ENCODE measurements at regions not wholly inside any gene's neighbourhood (a gene's known extent, or its start where the extent isn't known, plus 50 kb on each side); places are given as distances from the start of the nearest gene placed in this dataset.

- no peaks in the 10 kb centered on the region; a peak in 1 of 5 replicates for H3K27me3 ChIP-seq (ENCODE audit: control insufficient read depth in 2 of 2, insufficient read depth in 2 of 2, low read length in 2 of 2)
- H3K4me1 ChIP-seq (replicated peaks in 1 of 2; ENCODE audit: control insufficient read depth in 2 of 2, insufficient read depth in 2 of 2, low read length in 2 of 2) = no peaks in the 10 kb centered on the region
- ATAC-seq (no peak), DNase-seq (ENCODE audit: extremely low read depth in 1 of 4, low spot score in 3 of 4) (no peak), FAIRE-seq (no peak)
- CTCF ChIA-PET (ENCODE audit: low intra/inter-chr PET ratio) = no interaction called here
- no peaks in the 10 kb centered on the region for H3K36me3 ChIP-seq (ENCODE audit: control insufficient read depth, insufficient read depth, low read length)
- in situ Hi-C loops (cut with MboI) (no loop called here), intact Hi-C loops (cut with micrococcal nuclease) (no loop called here)
- no peak overlapping the region for H3K9ac ChIP-seq (ENCODE audit: insufficient read depth in 1 of 2, low read depth in 2 of 2, low read length in 2 of 2)
- POLR2A ChIA-PET = no interaction called here
- no peak overlapping the region for H3K4me3 ChIP-seq
- no peaks in the 10 kb centered on the region for H3K79me2 ChIP-seq (ENCODE audit: control insufficient read depth, insufficient read depth, low read length)
- no peak overlapping the region for H3K4me2 ChIP-seq (ENCODE audit: insufficient read depth, low read length)
- H3K27ac ChIP-seq (ENCODE audit: extremely low read depth, low read depth, low read length) = no peak overlapping the region
- no peaks in the 10 kb centered on the region; the same call in 1 of the 2 replicates for H4K20me1 ChIP-seq (replicated peaks; ENCODE audit: control insufficient read depth, insufficient read depth, low read length)
- peak overlapping the region; percentile 40; the same call in 1 of the 2 replicates for H2AFZ ChIP-seq (ENCODE audit: low read depth, low read length)
- no peaks in the 10 kb centered on the region for H3K9me3 ChIP-seq (replicated peaks; ENCODE audit: control insufficient read depth, insufficient read depth, low read depth, low read length)
- H3K9me1 ChIP-seq (ENCODE audit: control insufficient read depth, insufficient read depth, low read length) = no peaks in the 10 kb centered on the region
- WGBS (ENCODE audit: insufficient coverage, low coverage, missing lambda C conversion rate) = 2% methylated on average over 5 of the region's 5 CpGs
- no TSS peak for BruUV-seq (replicated peaks)
- TF ChIP-seq ZHX1 (conservative IDR thresholded peaks at IDR 0.05; ENCODE audit: low read length) (no peak), RNF219 (CRISPR knock-in tag; IDR thresholded peaks at IDR 0.05) (no peak), UBTF (IDR thresholded peaks at IDR 0.05; ENCODE audit: borderline replicate concordance in 1 of 2, low read depth in 2 of 2, low read length in 2 of 2) (no peak), ZBTB34 (CRISPR knock-in tag; IDR thresholded peaks at IDR 0.05) (no peak), TCF7L2 (IDR thresholded peaks at IDR 0.05; ENCODE audit: low read depth, low read length) (no peak), PHF8 (IDR thresholded peaks at IDR 0.05; ENCODE audit: borderline replicate concordance, low read length) (no peak), RERE (CRISPR knock-in tag; IDR thresholded peaks at IDR 0.05; ENCODE audit: borderline replicate concordance) (no peak)
Measured at GRCh38 chr21:17736072-17736471, 83.1 kb downstream of the C21orf91 start.
